ENCODE measurements at regions not wholly inside any gene's neighbourhood (a gene's known extent, or its start where the extent isn't known, plus 50 kb on each side); places are given as distances from the start of the nearest gene placed in this dataset.
A peak's percentile ranks its signal among the peaks of the same experiment; 100 is the strongest.
"Not testable (repeated sequence)": the region's sequence is repeated elsewhere in the genome, so short reads cannot be mapped to it uniquely, and the experiment has no call there.

- no peak for DNase-seq (ENCODE audit: low read depth)
Measured at GRCh38 chr15:69675731-69676130, 223.1 kb downstream of the RPLP1 start.

DNA sequence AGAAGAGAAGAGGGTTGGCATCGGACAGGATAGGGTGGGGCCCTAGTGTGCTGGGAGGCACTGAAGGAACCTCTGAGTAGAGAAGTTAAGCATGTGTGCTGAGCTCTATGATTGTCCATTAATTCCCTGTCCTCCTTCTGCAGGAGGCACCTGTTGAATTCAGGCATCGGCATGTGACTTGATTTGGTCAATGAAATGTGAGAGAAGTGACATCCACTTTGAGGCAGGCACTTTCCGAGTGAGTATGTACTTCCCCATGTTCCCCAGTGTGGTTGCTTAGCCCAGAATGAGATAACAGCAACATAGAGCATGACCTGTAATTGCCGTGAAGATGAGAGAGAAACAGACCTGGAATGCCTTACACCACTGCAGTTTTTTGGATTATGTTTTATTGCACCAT, 224.8 kb downstream of the RPLP1 start:
- no peak for DNase-seq (ENCODE audit: low read depth)

DNA sequence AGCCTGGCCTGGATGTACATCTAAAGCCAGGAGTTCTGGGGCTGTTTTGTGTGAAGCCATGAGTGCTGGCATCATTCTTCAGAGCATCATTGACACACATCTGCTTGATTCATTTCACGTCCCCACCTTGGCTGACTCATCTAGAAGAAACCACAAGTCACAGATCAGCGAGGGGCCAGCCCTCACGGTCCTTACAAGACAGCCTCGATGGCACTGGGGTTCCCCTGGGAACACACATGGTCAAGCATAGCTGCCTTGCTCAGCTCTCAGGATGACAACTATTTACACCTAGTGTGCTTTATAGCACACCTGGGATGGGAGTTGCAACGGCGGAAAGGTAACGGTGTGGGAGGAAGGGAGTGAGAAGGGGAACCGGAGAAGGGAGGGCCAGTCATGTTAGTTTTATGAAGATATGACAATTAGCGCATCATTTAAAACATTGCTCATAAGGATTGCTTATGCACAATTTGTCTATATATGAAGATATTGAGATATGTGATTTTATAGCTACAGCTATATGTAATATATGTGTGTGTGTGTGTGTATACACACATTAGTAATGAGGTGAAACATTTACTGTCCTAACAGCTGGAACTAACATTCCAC, 227.1 kb downstream of the RPLP1 start:
- peak; percentile 58 for DNase-seq (ENCODE audit: low read depth)

DNA sequence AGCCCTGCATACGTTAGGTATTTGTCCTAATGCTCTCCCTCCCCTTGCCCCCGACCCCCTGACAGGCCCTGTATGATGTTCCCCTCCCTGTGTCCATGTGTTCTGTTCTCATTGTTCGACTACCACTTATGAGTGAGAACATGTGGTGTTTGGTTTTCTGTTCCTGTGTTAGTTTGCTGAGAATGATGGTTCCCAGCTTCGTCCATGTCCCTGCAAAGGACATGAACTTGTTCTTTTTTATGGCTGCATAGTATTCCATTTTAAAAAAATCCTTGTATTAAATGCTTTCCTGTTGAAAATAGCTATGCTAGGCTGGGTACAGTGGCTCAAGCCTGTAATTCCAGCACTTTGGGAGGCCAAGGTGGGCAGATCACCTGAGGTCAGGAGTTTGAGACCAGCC, 232.2 kb downstream of the RPLP1 start:
- not testable (repeated sequence) for DNase-seq (ENCODE audit: low read depth)

DNA sequence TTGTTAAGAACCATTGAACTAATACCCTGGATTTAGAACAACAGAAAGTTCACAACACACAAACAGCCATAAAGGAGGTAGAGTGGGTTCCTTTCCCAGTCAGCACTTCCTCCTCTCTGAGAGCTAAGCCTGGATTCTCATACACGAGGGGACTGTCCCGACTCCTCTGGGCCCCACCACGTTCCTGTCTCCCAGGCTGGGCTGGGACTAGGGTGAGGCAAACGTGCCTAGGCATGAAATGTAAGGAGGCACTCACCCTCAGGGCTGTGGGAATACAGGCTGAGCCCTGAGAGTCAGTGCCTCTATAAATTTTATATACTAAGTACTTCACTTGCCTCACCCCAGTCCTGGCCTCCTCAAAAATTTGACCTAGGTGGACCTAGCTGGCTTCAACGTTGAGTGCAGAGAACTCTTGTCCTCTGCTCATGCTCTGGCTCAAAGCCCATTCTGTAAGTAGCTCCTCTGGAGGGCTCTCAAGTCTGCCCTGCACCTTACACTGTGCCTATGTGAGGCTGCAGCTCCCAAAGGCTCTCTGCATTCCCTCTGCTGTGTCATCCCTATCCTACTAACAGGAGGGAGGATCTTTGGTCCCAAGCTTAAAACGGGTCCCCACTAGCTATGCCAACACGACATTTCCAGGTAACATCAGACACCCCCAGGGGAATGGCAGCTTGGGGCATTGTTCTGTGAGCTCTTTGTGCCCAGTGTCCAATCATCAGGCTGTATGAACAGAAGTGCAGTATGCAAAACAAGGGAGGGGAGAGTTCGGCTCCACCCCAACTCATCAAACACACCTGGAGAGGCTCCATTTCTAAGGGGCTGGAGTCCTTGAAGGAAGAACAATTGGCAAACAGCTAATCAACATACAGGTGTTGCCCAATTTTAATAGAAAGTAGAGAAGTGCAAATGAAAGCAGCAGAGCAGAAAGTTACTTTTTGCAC, 233.2 kb downstream of the RPLP1 start:
- no peak for DNase-seq (ENCODE audit: low read depth)

- no peak for DNase-seq (ENCODE audit: low read depth)
Measured at GRCh38 chr15:69686626-69687025, 234.0 kb downstream of the RPLP1 start.

- no peak for DNase-seq (ENCODE audit: low read depth)
Measured at GRCh38 chr15:69689133-69689532, 236.5 kb downstream of the RPLP1 start.

- no peak for DNase-seq (ENCODE audit: low read depth)
Measured at GRCh38 chr15:69691307-69692015, 238.8 kb downstream of the RPLP1 start.

GRCh38 chr15:69692342-69692741, 239.7 kb downstream of the RPLP1 start:
- DNase-seq (ENCODE audit: low read depth) = no peak

DNA sequence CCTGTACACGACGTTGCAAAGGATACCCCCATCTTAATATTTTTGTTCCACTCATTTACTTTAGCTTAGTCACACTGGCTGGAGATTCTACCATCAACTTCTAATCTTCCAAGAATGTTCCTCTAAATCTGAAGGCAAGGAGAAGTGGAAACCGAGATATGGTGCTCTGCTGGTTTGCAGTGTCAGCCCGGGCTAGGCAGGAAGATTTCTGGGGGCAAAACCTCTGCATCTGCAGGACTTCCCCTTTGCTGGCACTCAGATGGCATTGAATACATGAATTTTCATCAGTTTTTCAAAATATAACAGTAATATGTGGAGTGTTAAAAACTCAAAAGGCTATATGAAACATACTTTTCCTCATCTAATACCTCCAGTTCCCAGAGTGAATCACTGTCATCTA, 240.4 kb downstream of the RPLP1 start:
- DNase-seq (ENCODE audit: low read depth) = no peak

- no peak for DNase-seq (ENCODE audit: low read depth)
Measured at GRCh38 chr15:69696946-69697345, 244.3 kb downstream of the RPLP1 start.

- no peak for DNase-seq (ENCODE audit: low read depth)
Measured at GRCh38 chr15:69697916-69698315, 245.3 kb downstream of the RPLP1 start.

GRCh38 chr15:69699096-69699495, 246.5 kb downstream of the RPLP1 start:
- no peak for DNase-seq (ENCODE audit: low read depth)

- no peak for DNase-seq (ENCODE audit: low read depth)
Measured at GRCh38 chr15:69700380-69700779, 247.8 kb downstream of the RPLP1 start.

GRCh38 chr15:69701198-69701597, 248.6 kb downstream of the RPLP1 start:
- DNase-seq (ENCODE audit: low read depth) = no peak

DNA sequence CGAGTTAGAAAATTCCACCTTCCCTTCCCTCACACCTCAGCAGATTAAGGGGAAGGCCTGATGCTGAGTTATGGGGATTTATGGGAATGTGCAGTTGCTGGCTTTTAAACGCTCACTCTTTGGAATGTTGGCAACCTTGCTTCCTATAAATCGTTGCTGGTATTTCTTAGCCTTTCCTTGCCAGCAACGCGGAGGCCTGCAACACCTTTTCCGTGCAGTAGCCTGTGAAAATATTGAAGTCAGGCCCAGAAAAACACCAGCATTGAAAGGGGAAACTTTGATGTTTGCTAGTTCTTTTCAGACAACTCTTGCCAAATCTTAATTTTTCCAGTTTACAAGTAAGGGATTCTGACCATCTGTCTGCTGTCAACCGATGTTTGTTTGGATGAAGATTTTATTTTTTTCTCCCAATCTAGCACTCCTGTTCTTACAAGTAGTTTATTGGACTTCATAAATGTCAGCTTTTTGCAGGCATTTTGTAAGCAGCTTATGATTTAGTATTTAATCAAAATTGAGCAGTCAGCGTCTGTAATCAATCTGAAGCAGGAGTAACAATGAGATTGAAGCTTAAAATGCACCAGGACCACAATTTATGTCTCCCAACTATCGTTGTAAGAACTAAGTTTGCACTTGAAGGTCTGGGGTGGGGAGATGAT, 251.0 kb downstream of the RPLP1 start:
- DNase-seq (ENCODE audit: low read depth) = no peak

DNA sequence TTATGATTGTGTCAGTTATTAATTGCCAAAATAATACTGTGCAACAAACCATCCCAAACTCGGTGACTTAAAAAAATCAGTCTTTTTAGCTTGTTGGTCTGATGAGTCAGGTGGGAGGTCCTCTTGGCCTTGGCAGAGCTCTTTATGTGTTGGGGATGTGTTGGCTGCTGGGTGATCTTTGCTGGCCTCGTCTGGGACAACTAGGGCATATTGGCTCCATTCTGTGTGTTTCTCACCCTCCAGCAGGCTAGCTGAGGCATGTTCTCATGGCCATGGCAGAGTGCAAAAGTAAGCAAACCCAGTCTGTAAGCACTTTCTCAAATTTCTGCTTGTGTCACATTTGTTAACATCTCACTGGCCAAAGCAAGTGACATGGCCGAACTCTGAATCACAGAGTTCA, 251.6 kb downstream of the RPLP1 start:
- DNase-seq (ENCODE audit: low read depth) = no peak

DNA sequence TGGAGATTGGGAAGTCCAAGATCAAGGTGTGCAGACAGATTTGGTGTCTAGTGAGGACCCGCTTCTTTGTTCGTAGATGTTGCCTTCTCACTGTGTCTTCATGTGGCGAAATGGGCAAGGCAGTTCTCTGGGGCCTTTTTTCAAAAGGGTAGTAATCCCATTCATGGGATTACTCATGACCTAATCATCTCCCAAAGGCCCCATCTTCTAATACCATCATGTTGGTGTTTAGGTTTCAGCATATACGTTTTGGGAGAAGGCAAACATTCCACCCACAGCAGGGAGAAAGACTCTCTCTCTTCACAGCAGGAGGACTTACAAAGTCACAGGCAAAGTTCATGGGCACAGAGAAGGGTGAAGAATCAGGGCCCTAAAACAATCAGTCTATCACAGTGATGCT, 252.1 kb downstream of the RPLP1 start:
- no peak for DNase-seq (ENCODE audit: low read depth)

DNA sequence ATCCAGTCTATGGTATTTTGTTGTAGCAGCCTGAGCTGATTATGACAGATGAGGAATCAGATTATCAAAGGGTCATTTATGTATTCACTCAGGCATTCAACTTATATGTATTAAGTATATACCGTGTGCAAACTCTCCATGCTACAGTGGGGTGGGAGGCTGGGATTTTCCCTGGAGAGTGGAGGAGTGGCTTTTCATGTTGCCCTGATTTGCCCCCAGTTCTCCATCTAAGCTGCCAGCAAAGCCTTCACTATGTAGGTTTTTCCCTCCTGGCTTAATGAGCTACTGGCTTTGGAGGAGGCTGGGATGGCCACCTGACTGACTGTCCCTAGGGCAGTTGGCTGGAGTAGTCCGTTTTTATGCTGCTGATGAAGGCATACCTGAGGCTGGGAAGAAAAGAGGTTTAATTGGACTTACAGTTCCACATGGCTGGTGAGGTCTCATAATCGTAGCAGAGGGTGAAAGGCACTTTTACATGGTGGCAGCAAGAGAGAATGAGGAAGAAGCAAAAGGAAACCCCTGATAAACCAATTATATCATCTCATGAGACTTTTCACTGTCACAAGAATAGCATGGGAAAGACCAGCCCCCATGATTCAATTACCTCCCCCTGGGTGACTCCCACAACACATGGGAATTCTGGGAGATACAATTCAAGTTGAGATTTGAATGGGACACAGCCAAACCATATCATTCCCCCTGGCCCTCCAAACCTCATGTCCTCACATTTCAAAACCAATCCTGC, 253.9 kb downstream of the RPLP1 start:
- DNase-seq (ENCODE audit: low read depth) = no peak

- DNase-seq (ENCODE audit: low read depth) = not testable (repeated sequence)
Measured at GRCh38 chr15:69707241-69707640, 254.6 kb downstream of the RPLP1 start.

GRCh38 chr15:69708436-69709122, 256.0 kb downstream of the RPLP1 start:
- not testable (repeated sequence) for DNase-seq (ENCODE audit: low read depth)
